NCI-H524 treated with DMSO at 0.1 percent for 48 hours (cell line): ENCODE measurements at regions not wholly inside any gene's neighbourhood (a gene's known extent, or its start where the extent isn't known, plus 50 kb on each side); places are given as distances from the start of the nearest gene placed in this dataset.

ENCODE experiments used
- DNase-seq: peaks from one replicate; lab custom pipeline; 2025; lab: John Stamatoyannopoulos, UW

DNA sequence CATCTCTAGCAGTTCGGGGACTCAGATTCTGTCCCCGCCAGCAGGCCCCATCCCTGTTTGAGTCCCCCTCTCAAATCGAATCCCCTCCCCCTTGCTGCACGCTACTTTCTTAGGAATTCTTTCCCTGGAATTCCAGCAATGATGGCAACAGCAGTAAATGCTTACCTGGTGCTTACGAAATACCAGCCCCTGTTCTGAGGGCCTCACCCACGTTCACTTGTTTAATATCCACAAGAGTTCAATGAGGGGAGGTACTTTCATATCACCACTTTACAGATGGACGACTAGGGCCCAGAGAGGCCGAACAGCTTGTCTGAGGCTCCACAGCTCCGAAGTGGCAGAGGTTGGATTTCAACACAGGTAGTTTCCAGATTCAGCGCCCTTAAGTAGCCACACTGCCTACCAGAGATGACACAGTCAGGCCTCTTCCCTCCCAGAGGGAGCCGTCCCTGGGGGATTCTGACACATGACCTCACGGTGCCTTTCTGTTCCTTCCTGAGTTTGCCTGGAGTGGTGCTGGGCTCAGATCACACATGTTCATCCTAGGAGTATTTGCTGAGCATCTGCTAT, 120.7 kb upstream of the GSE1 start:
- DNase-seq, result no peak

DNA sequence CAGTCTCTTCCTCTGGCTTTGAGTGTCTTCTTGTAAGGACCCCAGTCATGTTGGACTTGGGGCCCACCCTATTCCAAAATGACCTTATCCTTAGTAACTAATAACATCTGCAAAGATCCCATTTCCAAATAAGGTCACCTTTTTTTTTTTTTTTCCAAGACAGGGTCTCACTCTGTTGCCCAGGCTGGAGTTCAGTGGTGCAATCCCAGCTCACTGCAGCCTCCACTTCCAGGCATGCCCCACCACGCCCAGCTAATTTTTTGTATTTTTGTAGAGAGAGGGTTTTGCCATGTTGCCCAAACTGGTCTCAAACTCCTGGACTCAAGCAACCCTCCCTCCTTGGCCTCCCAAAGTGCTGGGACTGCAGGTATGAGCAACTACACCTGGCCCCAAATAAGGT, 118.8 kb upstream of the GSE1 start:
- DNase-seq, result no peak

DNA sequence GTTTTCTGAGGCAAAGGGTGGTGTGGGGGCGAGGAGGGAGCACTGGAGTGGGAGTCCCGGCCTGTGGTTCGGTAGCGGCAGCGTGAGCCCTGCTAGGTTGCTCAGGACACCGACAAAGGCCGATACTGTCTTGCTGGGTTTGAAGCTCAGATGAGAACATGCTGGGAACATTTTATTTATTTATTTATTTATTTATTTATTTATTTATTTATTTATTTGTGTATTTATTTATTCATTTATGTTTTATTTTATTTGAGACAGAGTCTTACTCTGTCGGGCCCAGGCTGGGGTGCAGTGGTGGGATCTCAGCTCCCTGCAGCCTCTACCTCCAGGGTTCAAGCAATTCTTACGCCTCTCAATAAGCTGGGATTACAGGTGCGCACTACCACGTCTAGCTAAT, 117.9 kb upstream of the GSE1 start:
- no peak for DNase-seq

DNA sequence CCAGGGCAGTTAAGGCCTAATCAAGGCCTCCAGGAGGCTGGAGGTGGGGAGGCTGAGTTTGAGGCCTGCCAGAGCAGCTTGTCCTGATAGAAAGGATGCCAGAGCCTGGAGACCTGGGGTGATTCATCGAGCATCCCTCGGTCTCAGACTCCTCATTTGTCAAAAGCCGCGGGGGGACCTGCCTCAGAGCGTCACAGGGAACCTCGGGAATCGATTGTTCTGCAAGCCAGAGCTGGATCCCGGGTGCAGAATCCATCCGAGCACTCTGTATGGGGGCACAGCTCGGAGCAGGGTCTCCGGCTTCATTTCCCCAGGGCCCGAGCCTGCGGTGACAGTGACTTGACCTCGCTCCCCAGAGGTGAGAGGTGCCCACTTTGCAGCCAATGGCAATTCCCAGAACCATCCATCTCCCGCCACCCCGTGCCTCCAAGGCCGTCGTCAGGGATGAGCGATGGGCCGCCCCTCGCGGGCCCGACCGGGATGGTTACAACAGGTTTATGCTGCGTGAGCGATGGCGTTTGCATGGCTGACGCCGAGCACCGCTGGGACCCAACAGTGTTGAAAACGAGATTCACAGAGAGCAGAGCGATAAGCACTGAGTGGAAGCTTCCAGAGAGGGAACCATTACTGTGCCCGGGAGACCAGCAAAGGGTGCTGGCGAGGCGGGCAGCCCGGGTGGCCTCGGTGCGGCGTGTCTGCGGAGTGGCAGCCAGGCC, 117.1 kb upstream of the GSE1 start:
- DNase-seq, result no peak

DNA sequence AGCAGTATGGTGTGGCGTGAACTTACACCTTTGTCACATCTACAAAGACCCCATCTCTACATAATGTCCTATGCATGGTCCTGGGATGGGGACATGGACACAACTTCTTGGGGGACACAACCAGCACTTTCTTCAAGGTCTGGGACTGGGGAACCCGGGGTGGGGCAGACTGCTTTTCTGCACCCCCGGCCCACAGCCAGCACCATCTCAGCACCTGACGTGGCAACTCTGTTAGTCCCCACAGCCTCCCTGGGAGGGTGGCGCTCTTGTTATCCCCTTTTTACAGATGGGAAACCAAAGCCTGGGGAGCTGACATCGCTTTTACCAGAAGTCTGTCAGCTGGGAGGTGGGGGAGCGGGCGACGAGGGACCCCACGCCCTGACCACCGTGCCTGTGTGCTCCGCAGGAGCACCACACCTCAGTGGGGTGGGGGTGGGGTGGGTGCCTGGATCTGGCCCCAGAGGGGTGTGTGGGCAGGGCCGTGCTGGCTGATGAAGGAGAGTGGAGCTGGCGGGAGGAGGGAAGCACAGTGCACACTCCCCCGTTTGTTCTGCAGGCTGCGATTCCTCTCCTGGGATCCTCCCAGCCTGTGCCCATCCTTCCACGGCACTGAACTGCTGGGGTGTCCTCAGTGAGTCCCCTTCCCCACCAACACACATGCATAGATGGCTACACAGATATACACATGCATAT, 115.4 kb upstream of the GSE1 start:
- DNase-seq, result no peak

DNA sequence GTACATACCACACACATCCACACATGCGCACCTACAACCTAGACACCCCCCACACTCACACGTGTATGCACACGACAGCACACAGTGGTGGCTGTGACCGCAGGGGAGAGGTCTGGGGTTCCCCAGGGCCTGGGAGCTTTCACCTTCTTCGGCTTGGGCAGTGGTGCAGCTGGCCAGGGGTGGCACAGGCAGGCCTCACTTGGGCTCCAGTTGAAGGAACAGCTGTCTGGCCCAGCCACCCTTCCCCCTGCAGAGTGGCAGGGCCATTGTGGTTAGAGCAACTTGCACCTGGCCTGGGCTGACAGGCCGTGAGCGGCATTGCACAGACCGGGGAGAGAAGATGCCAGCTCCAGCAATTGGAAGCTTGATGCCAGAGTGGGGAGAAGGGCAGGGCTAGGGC, 114.5 kb upstream of the GSE1 start:
- DNase-seq, result no peak

DNA sequence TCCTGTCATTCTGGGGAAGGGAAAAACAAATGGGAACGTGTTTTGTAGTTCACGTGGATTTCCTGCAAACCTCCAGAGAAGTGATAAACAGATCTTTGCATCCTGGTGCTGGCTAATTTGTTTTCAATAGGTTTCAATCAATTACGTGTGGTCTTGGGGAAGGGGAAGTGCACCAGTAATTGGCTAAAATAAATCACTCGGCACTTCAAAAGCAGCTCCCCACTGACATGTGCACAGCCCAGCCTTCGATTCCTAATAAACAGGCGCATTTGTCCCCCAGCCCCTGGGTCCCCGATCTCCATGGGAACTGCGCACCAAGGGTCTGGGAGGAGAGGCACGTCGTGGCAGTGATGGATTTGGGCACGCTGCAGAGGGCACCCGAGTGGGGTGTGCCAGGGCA, 112.9 kb upstream of the GSE1 start:
- DNase-seq, result no peak

DNA sequence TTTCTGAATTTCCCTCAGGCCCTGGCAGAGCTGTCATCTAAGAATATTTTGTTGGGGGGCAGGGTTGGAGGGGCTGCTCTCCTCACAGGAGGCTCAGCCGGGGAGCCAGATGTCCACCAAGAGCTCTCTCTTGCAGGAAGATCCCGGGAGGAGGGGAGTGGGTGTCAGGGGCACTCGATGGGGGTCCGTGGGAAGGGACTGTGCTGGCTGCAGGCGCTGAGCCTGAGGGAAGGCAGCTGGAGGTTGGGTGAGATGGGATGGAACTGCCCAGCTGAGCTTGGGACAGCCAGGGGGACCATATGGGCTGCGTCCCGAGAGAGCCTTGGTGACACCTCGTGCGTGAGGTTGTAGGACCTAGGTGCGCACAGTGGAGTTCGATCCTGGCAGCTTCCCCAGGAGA, 111.2 kb upstream of the GSE1 start:
- no peak for DNase-seq

DNA sequence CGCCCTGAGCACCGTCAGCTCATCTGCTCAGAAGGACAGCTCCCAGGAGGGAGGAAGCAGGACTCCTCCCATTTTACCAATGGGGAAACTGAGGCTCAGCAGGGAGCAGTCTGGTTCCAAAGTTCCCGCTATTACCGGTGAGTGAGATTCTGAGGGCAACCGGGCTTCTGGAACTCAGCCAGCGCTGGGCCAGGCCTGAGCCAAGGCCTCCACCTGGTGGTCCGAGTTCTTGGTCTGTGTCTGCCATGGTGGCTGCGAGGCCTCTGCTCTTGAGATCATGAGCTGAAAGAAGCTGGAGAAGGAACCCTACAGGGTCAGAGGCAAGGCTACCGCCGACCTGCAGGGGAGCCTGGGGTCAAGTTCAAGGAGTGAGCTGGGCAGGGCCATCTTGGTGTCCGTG, 110.8 kb upstream of the GSE1 start:
- no peak for DNase-seq

DNA sequence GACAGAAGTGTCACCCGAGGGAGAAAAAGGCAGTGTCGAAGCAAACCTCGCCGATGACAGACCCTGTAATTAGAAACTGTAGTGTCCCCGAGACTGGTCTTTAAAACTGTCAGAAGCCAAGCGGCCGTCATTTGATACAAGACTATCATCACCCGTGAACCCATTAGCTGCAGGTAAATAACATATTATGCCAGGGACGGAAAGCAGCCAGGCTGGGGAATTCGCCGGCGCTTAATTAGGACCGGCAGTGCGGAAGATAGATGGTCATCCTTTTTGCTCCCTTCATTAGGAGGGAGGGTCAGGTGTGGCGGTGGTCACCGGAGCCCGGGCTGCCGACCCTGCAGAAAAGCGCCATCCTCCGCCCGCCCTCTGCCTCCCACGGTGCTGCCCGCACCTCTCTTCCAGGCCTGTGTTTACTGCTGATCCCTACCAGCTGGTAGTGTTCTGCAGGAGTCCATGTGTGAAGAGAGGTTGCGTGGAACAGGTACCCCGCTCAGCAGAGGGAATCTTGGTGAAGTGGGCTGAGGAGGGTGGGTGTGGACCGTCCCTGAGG, 109.4 kb upstream of the GSE1 start:
- no peak for DNase-seq

DNA sequence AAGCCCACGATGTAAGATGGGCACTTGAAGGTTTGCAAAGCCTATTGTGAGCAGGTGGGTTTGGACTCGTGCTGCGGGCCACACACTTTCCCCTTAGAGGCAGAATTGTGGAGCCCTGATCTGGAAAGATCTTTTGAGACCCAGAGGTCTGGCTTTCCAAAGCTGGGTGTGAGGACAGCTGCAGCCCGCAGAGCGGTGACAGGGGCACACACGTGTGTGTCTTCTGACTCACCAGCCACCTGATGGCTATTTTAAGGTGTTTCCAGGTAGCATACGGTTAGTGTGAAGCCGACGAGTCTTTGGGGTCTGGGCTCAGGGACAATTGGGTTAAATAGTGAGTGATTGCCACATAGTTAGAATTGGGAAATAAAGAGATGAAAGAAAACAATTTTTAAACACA, 108.9 kb upstream of the GSE1 start:
- no peak for DNase-seq

DNA sequence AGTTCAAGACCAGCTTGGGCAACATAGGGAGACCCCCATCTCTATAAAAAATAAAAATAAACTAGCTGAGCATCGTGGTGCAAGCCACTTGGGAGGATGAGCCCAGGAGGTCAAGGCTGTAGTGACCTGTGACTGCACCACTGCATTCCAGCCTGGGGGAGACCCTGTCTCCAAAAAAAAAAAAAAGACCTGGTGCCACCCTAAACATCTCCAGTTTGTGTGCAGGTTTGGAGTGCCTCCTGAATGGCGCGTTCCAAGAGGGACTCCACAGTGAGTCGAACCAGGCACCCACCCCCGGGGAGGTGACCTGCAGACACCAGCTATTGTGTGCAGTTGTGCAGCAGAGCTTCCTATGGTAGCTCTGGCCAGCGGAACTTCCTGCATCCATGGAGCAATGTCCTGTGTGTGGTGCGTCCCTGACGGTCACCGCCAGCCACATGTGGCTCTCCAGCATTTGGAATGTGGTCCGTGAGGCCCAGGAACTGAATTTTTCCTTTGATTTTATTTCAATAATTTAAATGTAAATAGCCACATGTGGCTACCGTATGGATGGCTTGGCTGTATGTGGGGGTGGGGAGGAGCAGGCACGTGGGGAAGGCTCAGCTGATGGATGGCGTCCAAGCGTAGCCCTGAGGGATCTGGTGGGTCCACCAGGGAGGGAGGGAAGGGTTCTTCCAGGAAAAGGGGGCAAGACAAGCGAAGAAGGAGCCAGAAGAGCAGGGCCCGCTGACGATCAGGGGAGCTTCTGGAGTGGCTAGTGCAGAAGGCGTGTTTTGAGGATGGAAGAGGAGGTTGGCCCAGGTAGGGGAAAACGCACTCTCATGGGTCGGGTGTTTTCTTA, 107.1 kb upstream of the GSE1 start:
- DNase-seq, result no peak

DNA sequence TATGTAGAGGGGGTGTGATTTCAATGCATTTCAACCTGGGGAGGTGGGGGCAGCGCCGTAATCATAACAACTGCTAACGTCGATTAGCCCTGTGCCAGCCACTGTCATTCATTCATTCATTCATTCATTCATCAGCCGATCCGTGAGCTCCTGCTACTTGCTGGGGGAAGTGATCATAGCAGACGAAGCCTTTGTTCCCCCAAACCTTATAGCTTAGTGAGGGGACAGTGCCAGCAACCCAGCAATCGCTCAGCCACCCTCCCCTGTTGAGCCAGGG, 106.5 kb upstream of the GSE1 start:
- DNase-seq, result no peak

DNA sequence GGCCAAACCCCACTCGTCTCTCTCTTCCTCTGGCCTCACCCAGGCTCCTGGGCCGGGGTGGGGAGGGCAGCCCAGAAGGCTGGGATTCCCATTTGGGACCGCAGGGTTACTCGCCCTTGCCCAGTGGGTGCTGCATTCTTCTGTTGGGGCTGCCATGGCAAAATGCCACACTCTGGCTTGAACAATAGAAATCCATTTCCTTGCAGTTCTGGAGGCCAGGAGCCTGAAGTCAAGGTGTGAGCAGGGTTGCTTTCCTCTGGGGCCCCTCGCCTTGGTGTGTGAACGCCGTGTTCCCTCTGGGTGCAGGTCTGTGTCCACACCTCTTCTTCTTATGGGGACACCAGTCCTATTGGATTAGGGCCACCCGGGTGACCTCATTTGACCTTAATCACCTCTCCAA, 105.8 kb upstream of the GSE1 start:
- no peak for DNase-seq

DNA sequence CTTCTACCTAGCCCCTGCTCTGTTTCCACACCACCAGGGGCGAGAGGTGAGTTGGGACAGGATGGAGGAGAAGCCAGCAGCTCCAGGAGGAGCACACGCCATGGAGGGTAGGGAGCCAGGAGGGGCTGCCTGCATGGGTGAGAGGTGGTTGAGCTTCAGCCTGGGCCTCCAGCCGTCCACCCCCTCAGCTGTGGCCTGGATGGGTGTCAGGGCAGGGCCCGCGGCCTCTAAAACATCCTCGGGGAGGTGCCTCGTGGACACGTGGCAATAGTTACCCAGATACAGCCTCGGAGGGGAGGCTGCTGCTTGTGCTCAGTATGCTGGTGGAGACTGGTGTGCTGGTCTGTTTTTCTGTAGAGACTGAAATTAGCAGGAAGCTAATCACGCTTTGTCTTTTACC, 104.7 kb upstream of the GSE1 start:
- DNase-seq, result no peak

DNA sequence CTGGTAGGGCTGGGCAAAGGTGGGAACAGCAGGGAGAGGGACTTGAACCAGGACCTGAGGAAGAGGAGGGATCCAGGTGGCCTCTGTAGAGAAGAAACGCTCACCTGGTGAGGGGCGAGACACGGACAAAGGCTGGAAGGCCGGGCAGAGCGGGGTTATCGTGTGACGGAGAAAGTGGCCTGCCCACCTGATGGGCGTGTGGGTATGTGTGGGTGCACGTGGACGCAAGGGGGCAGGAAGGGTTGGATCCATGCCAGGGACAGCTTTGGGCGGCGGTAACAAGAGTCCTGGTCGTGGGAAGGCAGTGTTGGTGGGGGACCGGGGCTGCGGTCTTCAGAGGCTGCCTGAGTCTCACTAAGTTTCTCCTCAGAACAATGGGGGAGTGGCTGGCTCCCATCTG, 104.1 kb upstream of the GSE1 start:
- DNase-seq, result no peak

DNA sequence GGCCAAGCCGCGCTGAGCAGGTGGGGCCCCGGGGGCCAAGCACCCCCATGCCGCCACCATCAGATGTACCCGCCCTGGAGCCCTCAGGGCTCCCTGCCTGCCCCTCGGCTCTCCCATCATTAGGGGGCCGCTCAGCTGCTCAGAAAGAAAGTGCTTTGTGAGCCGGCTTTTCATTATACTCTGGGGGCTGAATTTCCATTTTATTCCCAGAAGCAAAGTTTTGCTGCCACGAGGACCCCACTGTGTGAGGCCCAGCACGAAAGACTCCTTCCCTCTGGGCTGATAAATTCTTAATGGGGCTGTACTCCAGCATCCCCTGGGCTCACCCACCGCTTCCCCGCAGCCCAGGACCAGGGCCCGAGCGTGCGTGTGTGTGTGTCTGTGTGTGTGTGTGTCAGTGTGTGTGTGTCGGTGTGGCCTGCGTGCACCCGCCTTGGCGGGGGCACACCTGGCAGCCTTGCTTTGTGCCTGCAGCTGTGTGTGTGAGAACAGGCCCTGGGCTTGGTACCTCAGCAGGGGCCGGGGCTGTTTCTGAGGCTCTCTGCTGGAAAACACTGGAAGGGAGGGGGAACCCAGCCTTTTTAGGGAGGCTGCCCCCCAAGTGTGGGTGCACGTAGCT, 103.0 kb upstream of the GSE1 start:
- no peak for DNase-seq

DNA sequence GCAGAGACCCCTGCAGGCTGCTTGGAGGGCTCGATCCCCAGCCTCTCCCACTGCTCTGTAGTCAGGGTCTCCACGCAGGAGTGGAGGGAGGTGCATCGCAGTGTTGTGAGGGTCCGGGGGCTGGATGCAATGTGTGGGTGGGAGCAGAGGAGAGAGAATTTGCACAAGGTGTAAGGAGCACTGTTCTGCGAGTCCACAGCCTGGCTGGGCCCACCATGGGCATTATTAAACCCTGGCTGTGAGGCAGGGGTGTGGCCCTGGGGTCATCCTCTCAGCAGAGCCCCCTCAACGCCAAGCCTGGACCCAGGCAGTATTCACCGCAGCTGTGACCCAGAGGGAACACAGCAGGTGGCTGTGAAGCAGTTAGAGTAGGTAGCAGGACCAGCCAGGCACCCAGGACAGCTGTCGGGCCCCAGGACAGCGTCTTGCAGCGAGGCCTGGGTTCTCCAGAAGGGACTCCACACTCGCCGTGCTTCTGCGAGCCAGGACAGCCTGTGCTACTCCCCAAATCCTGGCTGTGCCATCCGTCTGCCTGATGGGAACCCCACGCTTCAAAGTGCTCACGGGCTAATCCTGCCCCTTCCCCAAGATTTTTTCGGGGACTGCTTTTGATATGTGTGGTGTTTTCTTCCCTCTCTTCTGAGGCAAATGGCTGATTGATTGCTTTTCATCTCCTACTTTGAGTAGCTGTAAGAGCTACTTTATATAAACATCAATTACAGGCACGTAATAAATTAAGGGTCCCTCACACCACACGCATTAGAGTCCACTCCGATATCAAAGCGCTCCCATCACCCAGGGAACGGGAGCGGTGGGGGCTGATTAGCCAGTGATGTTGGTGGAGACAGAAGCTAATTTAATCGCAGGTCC, 100.9 kb upstream of the GSE1 start:
- DNase-seq, result no peak

DNA sequence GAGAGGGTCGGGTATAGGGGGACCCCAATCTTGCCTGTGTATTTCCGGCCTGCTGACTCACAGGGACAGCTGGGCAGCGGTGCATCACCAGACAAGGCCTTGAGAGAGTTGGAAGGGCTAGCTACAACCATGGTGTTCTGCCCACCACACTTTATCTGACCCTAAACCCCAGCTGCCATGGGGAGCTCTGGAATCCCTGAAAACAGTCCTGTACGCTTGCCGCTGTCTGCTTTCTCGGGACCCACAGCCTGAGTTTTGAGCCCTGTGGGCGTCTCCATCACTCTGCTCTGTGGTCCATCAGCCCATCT, 100.4 kb upstream of the GSE1 start:
- no peak for DNase-seq

DNA sequence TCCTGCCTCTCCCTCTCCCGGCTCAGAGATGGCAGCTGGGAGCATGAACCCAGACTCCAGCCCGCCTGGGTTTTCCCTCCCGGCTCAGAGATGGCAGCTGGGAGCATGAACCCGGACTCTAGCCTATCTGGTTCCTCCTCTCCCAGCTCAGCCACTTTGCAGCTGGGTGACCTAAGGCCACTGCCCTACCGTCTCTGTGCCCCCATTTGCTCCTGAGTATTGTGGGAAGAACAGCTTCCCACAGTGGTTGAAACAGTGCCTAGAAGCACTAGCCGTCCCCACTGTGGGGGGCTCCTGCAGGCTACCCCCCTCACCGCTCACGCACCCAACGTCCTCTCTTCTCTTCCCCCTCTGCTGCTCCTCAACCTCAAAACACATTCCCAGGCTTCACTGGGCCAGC, 99.9 kb upstream of the GSE1 start:
- no peak for DNase-seq

DNA sequence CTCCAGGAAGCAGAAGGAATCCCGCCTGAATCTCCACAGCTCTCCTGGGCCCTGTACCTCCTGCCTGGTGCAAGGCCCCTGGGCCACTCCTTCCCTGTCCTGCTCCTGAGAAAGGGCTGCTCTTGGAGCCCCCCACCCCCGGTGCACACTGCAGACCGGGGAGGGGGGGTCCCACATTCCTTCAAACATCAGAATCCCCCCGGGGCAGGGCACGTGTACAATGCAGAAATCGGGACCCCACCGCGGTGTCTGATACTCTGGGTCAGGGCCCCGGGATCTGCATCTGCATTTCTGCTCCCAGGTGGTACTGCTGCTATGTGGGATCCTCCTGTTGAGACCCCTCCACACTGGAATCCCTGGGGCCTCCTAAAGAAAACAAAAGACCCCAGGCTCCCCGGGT, 99.5 kb upstream of the GSE1 start:
- no peak for DNase-seq

DNA sequence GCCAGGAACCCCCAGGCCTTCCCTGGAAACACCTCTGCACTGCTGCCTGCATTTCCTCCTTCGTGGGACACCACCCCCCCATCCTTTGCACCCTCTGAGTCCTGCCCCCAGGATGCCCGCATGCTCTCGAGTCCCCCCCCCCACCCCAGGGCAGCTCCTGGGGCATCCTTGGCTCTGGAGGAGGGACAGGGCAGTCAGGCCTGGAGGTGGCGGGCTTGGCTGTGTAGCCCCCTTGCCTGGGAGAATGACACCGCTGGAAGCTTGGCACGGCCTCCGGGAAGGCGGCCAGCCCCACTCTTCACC, 98.9 kb upstream of the GSE1 start:
- no peak for DNase-seq
